ENCODE measurements at regions not wholly inside any gene's neighbourhood (a gene's known extent, or its start where the extent isn't known, plus 50 kb on each side); places are given as distances from the start of the nearest gene placed in this dataset.

DNA sequence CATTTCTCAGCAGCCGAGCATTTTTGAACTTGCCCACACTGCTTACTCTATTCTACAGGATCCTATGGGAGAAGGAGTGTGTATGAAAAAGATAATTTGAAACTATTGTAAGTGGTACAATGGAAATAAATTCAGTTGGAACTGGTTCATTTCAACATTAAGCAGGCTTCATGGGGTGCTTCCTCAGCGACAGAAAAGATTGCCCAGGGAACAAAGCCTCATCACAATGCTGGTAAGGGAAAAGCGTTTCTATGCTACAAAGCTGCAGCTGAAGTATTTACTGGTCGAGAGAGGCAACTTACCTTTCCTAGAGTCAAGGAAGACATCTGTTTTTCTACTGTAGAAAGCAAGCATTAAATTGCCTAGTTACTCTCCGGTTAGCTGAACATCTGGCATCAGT, 568.2 kb upstream of the ZP4 start:
- TF ChIP-seq, protein P1, sequence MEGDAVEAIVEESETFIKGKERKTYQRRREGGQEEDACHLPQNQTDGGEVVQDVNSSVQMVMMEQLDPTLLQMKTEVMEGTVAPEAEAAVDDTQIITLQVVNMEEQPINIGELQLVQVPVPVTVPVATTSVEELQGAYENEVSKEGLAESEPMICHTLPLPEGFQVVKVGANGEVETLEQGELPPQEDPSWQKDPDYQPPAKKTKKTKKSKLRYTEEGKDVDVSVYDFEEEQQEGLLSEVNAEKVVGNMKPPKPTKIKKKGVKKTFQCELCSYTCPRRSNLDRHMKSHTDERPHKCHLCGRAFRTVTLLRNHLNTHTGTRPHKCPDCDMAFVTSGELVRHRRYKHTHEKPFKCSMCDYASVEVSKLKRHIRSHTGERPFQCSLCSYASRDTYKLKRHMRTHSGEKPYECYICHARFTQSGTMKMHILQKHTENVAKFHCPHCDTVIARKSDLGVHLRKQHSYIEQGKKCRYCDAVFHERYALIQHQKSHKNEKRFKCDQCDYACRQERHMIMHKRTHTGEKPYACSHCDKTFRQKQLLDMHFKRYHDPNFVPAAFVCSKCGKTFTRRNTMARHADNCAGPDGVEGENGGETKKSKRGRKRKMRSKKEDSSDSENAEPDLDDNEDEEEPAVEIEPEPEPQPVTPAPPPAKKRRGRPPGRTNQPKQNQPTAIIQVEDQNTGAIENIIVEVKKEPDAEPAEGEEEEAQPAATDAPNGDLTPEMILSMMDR (IDR thresholded peaks at IDR 0.05; ENCODE audit: low read depth, low read length, missing control alignments), result no peak
- in situ Hi-C loops (cut with HindIII; ENCODE audit: low sequenced_read_pairs), result no loop called here

GRCh38 chr1:238457610-238458009, 566.9 kb upstream of the ZP4 start:
- in situ Hi-C loops (cut with HindIII; ENCODE audit: low sequenced_read_pairs), result no loop called here

More for the DNA sequence above, 568.2 kb upstream of the ZP4 start:
- no peak overlapping the region for H3K4me3 ChIP-seq (ENCODE audit: low read depth, low read length)
- no peak for DNase-seq (ENCODE audit: low read depth)

DNA sequence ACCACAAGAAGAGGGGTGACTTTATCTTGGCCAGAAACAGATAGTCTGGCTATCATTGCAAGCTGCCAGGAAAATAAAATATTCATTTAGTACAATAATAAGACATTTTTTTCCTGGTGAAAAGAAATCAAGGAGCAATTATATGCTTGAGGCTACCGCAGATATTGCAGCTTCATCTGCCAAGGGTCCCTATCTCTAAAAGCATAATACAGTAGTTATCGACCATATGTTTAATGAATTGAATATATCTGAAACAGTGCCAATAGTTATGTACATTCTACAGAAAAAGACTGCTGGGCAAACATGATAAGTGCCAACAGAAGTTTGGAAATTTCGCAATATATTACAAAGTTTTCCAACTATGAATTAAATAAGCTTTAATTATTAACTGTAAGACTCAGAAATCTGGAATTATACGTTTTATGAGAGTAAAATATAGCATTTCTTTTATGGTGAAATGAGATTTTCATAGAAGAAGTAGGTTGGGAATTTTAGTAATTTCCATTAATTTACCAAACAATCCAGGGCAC, 561.1 kb upstream of the ZP4 start:
- in situ Hi-C loops (cut with HindIII; ENCODE audit: low sequenced_read_pairs), result no loop called here
- TF ChIP-seq, protein P1 (IDR thresholded peaks at IDR 0.05; ENCODE audit: low read depth, low read length, missing control alignments), result no peak
- no peak for DNase-seq (ENCODE audit: low read depth)
- H3K4me3 ChIP-seq (ENCODE audit: low read depth, low read length), result no peak overlapping the region

More at GRCh38 chr1:238457610-238458009, 566.9 kb upstream of the ZP4 start:
- TF ChIP-seq, protein P1 (IDR thresholded peaks at IDR 0.05; ENCODE audit: low read depth, low read length, missing control alignments), result no peak
- no peak for DNase-seq (ENCODE audit: low read depth)
- no peak overlapping the region for H3K4me3 ChIP-seq (ENCODE audit: low read depth, low read length)

DNA sequence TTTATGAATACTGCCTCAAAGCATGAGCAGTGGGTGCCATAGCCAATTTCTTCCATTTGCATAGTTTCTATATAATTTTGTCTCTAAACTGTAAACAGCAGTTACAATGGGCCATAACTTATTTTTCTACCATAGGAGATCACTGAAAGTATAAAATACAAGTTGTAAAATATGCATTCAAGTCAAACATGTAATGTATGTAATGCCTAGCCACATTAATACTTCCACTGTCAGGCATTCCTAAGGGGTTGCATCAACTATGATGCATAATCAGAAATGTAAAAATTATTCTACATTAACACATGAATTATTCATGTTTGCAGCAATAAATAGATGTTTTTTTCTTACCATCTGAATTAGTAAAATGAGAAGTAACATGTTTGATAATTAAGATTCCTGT, 560.3 kb upstream of the ZP4 start:
- TF ChIP-seq, protein P1 (IDR thresholded peaks at IDR 0.05; ENCODE audit: low read depth, low read length, missing control alignments), result no peak
- in situ Hi-C loops (cut with HindIII; ENCODE audit: low sequenced_read_pairs), result no loop called here
- DNase-seq (ENCODE audit: low read depth), result no peak
- H3K4me3 ChIP-seq (ENCODE audit: low read depth, low read length), result no peak overlapping the region

DNA sequence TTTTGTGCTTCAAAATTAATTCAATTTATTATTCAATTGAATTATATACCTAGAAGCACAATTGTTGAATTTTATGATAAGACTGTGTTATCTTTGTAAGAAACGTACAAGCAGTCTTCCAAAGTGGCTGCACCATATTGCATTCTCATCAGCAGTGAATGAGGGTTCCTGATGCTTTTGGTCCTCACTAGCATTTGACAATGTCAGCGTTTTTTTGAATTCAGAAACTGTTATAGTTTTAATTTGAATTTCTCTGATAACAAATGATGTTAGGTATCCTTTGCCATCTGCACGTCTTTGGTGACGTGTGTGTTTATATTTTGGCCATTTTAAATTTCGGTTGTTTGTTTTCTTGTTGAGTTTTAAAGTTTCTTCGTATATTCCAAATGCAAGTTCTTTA, 553.0 kb upstream of the ZP4 start:
- H3K4me3 ChIP-seq (ENCODE audit: low read depth, low read length), result no peak overlapping the region
- no peak for DNase-seq (ENCODE audit: low read depth)
- TF ChIP-seq, protein P1 (IDR thresholded peaks at IDR 0.05; ENCODE audit: low read depth, low read length, missing control alignments), result no peak
- in situ Hi-C loops (cut with HindIII; ENCODE audit: low sequenced_read_pairs), result no loop called here

DNA sequence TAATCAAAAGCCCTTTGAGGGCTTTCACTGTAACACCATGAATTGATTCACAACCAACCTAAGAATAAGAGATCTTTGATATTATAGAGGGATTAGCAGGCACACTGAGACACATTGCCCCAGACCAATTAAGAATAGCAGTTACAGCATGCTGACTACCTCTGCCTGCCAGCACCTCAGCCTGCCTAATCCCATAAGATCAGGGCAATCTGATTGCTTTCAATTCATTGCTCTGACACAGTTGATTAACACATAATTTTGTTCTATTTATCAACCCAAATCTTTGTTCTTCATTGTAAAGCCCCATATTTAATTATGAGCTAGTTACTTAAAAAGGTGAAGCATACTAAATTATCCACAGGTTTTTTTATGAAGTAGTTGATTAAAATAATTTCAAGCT, 548.8 kb upstream of the ZP4 start:
- in situ Hi-C loops (cut with HindIII; ENCODE audit: low sequenced_read_pairs), result no loop called here
- TF ChIP-seq, protein P1 (IDR thresholded peaks at IDR 0.05; ENCODE audit: low read depth, low read length, missing control alignments), result no peak
- H3K4me3 ChIP-seq (ENCODE audit: low read depth, low read length), result no peak overlapping the region
- DNase-seq (ENCODE audit: low read depth), result no peak
